Neural cell (in vitro differentiated cells): ENCODE measurements at regions not wholly inside any gene's neighbourhood (a gene's known extent, or its start where the extent isn't known, plus 50 kb on each side); places are given as distances from the start of the nearest gene placed in this dataset.

Experiments
- H2AFZ ChIP-seq: fragments of 200-600, 300-800 bp; sonication (generic), shearing (Covaris generic); 2 replicates; pipeline ENCODE4 v1.6.0; 2014; ENCODE audit warnings: low read depth, mild to moderate bottlenecking, antibody characterized with exemption, low read length, moderate library complexity
- H3F3A ChIP-seq: fragments of 200-600 bp; shearing (Covaris generic); 2 replicates; pipeline ENCODE4 v1.6.1; 2016; ENCODE audit warnings: mild to moderate bottlenecking, moderate library complexity, mixed read lengths, antibody characterized with exemption, low read length; ENCODE audit not compliant: insufficient read depth, poor library complexity, severe bottlenecking
- H3K27ac ChIP-seq: fragments of 200-600, 300-800 bp; sonication (generic), shearing (Covaris generic); 2 replicates; pipeline ENCODE4 v1.5.1; 2014; ENCODE audit warnings: mild to moderate bottlenecking, low read length, moderate library complexity
- H3K27me3 ChIP-seq: fragments of 300-800, 200-600 bp; sonication (generic), shearing (Covaris generic); 2 replicates; pipeline ENCODE4 v1.6.0; 2014; ENCODE audit warnings: mild to moderate bottlenecking, low read depth, low read length, moderate library complexity; ENCODE audit not compliant: insufficient read depth
- H3K36me3 ChIP-seq: fragments of 300-800, 200-600 bp; sonication (generic), shearing (Covaris generic); 2 replicates; pipeline ENCODE4 v1.5.1; 2014; ENCODE audit warnings: mild to moderate bottlenecking, antibody characterized with exemption, low read length, moderate library complexity; ENCODE audit not compliant: insufficient read depth
- H3K4me2 ChIP-seq: fragments of 300-800, 200-600 bp; sonication (generic), shearing (Covaris generic); 2 replicates; pipeline ENCODE4 v1.6.0; 2014; ENCODE audit warnings: mild to moderate bottlenecking, low read length
- H3K4me3 ChIP-seq: fragments of 300-800, 200-600 bp; sonication (generic), shearing (Covaris generic); 2 replicates; pipeline ENCODE4 v1.5.1; 2014; ENCODE audit warnings: mild to moderate bottlenecking, low read length, moderate library complexity
- H3K79me2 ChIP-seq: fragments of 200-600 bp; shearing (Covaris generic); replicated peaks from 2 replicates; pipeline ENCODE4 v1.6.0; 2014; ENCODE audit warnings: mild to moderate bottlenecking, low read length, moderate library complexity; ENCODE audit not compliant: insufficient read depth
- H3K9ac ChIP-seq: fragments of 300-800, 200-600 bp; sonication (generic), shearing (Covaris generic); 2 replicates; pipeline ENCODE4 v1.6.1; 2016; ENCODE audit warnings: mild to moderate bottlenecking, low read length, mixed read lengths
- H3K9me2 ChIP-seq: fragments of 200-600 bp; shearing (Covaris generic); 2 replicates; pipeline ENCODE4 v1.6.1; 2016; ENCODE audit warnings: mild to moderate bottlenecking, low read length, mixed read lengths; ENCODE audit not compliant: insufficient read depth
- H3K9me3 ChIP-seq: fragments of 200-600, 300-800 bp; sonication (generic), shearing (Covaris generic); 2 replicates; pipeline ENCODE4 v1.6.1; 2016; ENCODE audit warnings: mild to moderate bottlenecking, mixed run types, low read length, moderate library complexity, mixed read lengths
- H4K20me1 ChIP-seq: fragments of 200-600 bp; shearing (Covaris generic); 2 replicates; pipeline ENCODE4 v1.6.1; 2016; ENCODE audit warnings: mild to moderate bottlenecking, mixed run types; ENCODE audit not compliant: insufficient read depth
- EP300 ChIP-seq: fragments of 450-650 bp; conservative IDR thresholded peaks from 2 replicates; pipeline ENCODE4 v1.6.1; 2014; ENCODE audit warnings: antibody characterized with exemption, mild to moderate bottlenecking, moderate library complexity; ENCODE audit not compliant: poor library complexity, severe bottlenecking
- EZH2 ChIP-seq: fragments of 200-600, 300-800 bp; shearing (Covaris generic), sonication (generic); IDR thresholded peaks from 2 replicates; pipeline ENCODE4 v1.6.1; 2014; ENCODE audit warnings: antibody characterized with exemption, low read length, borderline replicate concordance, mild to moderate bottlenecking; ENCODE audit not compliant: insufficient read depth, poor library complexity, severe bottlenecking
- MXI1 ChIP-seq: fragments of 450-650 bp; conservative IDR thresholded peaks from 2 replicates; pipeline ENCODE4 v1.6.1; 2014; ENCODE audit warnings: antibody characterized with exemption, mild to moderate bottlenecking; ENCODE audit not compliant: poor library complexity, severe bottlenecking
- POLR2AphosphoS5 ChIP-seq: IDR thresholded peaks from 2 replicates; pipeline ENCODE4 v1.6.1; 2012
- RAD21 ChIP-seq: fragments of 450-650 bp; conservative IDR thresholded peaks from 2 replicates; pipeline ENCODE4 v1.6.1; 2014; ENCODE audit warnings: antibody characterized with exemption, mild to moderate bottlenecking, moderate library complexity
- REST ChIP-seq: IDR thresholded peaks from 2 replicates; pipeline ENCODE4 v1.6.1; 2012; ENCODE audit warnings: borderline replicate concordance
- SMC3 ChIP-seq: fragments of 450-650 bp; conservative IDR thresholded peaks from 2 replicates; pipeline ENCODE4 v1.6.1; 2014; ENCODE audit warnings: antibody characterized with exemption, mild to moderate bottlenecking, moderate library complexity; ENCODE audit not compliant: poor library complexity
- TAF1 ChIP-seq: IDR thresholded peaks from 2 replicates; pipeline ENCODE4 v1.6.1; 2012; ENCODE audit warnings: low read depth
- TF ChIP-seq, protein P1 (sequence below): fragments of 450-650 bp; IDR thresholded peaks from 2 replicates; pipeline ENCODE4 v1.5.1; 2014; ENCODE audit warnings: antibody characterized with exemption, mild to moderate bottlenecking, moderate library complexity; ENCODE audit not compliant: poor library complexity, severe bottlenecking

- Histone ChIP-seq H3K27me3 (no peaks in the 10 kb centered on the region), H3K4me2 (no peak overlapping the region), H3K9me2 (no peaks in the 10 kb centered on the region), H3K79me2 (no peaks in the 10 kb centered on the region), H3K9me3 (no peaks in the 10 kb centered on the region), H3K36me3 (no peaks in the 10 kb centered on the region), H3K27ac (no peak overlapping the region), H4K20me1 (no peaks in the 10 kb centered on the region), H3K4me3 (no peak overlapping the region), H3K9ac (no peak overlapping the region), H2AFZ (no peak overlapping the region), H3F3A (no peaks in the 10 kb centered on the region)
- TF ChIP-seq SMC3 = no peak
- TF ChIP-seq EZH2 = no peak
- TF ChIP-seq REST = no peak
- no peak for TF ChIP-seq EP300
- TF ChIP-seq RAD21 = no peak
- TF ChIP-seq MXI1 = no peak
- no peak for TF ChIP-seq TAF1
- TF ChIP-seq, protein P1, sequence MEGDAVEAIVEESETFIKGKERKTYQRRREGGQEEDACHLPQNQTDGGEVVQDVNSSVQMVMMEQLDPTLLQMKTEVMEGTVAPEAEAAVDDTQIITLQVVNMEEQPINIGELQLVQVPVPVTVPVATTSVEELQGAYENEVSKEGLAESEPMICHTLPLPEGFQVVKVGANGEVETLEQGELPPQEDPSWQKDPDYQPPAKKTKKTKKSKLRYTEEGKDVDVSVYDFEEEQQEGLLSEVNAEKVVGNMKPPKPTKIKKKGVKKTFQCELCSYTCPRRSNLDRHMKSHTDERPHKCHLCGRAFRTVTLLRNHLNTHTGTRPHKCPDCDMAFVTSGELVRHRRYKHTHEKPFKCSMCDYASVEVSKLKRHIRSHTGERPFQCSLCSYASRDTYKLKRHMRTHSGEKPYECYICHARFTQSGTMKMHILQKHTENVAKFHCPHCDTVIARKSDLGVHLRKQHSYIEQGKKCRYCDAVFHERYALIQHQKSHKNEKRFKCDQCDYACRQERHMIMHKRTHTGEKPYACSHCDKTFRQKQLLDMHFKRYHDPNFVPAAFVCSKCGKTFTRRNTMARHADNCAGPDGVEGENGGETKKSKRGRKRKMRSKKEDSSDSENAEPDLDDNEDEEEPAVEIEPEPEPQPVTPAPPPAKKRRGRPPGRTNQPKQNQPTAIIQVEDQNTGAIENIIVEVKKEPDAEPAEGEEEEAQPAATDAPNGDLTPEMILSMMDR = no peak
- TF ChIP-seq POLR2AphosphoS5 = no peak
Observed at GRCh38 chr20:16167423-16168130, 405.7 kb downstream of the KIF16B start.

DNA sequence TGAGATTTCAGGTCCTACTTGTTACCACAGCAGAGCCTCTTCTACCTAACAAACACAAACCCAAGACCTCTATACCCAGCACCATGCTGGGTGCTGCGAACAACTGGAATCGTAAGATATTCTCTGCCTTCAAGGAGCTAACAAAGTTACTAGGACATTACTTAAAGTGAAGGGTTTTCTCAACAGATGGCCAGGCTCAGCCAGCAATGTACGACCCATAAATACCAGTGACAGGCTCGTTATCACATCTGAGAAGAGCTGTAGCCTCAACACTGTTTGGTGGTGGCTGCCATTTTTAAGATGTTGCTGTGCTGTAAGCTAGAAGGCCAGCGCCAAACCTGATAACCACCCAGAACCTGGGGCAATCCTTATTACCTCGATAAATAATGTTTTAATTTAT lies 406.5 kb downstream of the KIF16B start:
- Histone ChIP-seq H2AFZ (no peak overlapping the region), H3K9me3 (no peaks in the 10 kb centered on the region), H3K27me3 (no peaks in the 10 kb centered on the region), H3K4me2 (no peak overlapping the region), H3K79me2 (no peaks in the 10 kb centered on the region), H3F3A (no peaks in the 10 kb centered on the region), H3K9ac (no peak overlapping the region), H4K20me1 (no peaks in the 10 kb centered on the region), H3K9me2 (no peaks in the 10 kb centered on the region), H3K36me3 (no peaks in the 10 kb centered on the region), H3K27ac (no peak overlapping the region), H3K4me3 (no peak overlapping the region)
- TF ChIP-seq TAF1 = no peak

DNA sequence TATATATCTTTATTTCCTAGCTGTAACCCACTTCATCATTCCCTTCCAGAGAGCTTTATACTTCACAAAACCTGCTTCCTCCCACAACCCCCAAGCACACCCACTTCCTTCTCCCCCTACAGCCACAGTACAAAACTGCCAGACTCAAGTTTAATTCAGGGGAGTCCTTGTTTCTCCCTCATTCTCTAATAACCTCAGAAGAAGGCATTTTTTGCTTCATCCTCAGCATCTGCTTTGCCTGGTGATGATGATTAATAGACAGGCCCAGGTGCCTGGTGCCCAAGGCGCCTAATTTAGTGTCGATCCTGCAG lies 414.3 kb downstream of the KIF16B start:
- Histone ChIP-seq H3K4me3 (no peak overlapping the region), H3K4me2 (no peak overlapping the region), H2AFZ (no peak overlapping the region), H3F3A (no peaks in the 10 kb centered on the region), H3K9me2 (no peaks in the 10 kb centered on the region), H3K9me3 (peaks cover 7% of the 10 kb centered on the region), H3K79me2 (no peaks in the 10 kb centered on the region), H3K27me3 (no peaks in the 10 kb centered on the region), H3K27ac (no peak overlapping the region), H3K9ac (no peak overlapping the region), H3K36me3 (no peaks in the 10 kb centered on the region), H4K20me1 (no peaks in the 10 kb centered on the region)
- TF ChIP-seq, protein P1 = no peak
- no peak for TF ChIP-seq POLR2AphosphoS5
- TF ChIP-seq EZH2 = no peak
